LNCAP (cell line): ENCODE measurements at regions not wholly inside any gene's neighbourhood (a gene's known extent, or its start where the extent isn't known, plus 50 kb on each side); places are given as distances from the start of the nearest gene placed in this dataset.

Experiments used
- CTCF ChIP-seq: fragments of 450-650 bp; IDR thresholded peaks from 2 replicates; pipeline ENCODE4 v1.5.1; 2017; ENCODE audit warnings: mild to moderate bottlenecking

- TF ChIP-seq CTCF, result no peak
These were observed 136.4 kb upstream of the CMC1 start for GRCh38 chr3:28104896-28105534.

DNA sequence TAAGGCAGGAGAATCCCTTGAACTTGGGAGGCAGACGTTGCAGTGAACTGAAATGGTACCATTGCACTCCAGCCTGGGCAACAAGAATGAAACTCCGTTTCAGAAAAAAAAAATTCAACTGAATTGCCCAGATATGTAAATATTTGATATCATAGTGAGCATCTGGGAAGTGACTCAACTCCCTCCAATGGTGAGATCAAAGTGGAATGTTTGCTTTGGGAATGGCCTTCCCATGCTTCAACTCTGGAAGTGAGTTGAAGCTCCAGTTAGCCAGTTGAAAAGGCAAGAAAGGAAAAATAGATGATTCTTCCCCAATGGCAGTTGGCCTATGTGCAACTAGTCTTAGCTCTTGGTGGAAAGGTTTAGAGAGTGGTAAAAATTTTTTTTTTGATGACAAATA lies 131.6 kb upstream of the CMC1 start:
- no peak for TF ChIP-seq CTCF

DNA sequence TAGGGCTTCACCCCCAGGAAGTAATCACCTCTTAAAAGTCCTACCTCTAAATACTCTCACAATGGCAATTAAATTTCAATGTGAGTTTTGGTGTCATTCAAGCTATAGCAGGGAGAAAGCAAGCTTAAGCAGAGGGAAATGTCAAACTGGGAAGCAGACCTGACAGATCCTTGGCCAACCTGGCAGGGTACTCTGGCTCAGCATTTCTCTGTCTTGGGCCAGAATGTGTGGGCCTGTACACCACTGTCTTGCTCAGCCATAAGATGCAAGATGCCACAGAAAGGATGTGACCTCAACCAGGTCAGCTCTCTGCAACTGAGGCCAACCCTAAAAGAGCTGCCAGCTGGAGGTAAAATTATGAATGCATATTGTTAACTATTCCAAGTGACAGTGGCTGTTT lies 130.6 kb upstream of the CMC1 start:
- TF ChIP-seq CTCF, result no peak

DNA sequence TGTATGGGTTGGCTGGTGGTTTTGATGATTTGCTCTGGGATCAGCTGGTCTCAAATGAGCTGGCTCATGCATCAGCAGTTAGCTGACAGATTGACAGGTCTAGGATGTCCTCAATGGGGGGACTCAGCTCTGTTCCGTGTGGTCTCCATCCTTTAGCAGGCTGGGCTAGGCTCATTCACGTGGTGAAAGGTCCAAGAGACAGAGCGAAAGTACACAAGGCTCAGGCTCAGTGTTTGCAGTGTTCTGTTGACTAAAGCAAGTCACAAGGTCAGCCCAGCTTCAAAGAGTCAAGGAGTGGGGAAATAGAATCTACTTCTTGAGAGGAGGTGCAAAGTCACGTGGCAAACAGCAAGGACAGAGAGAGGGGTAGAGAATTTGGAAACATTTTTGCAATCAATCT lies 126.5 kb upstream of the CMC1 start:
- no peak for TF ChIP-seq CTCF

DNA sequence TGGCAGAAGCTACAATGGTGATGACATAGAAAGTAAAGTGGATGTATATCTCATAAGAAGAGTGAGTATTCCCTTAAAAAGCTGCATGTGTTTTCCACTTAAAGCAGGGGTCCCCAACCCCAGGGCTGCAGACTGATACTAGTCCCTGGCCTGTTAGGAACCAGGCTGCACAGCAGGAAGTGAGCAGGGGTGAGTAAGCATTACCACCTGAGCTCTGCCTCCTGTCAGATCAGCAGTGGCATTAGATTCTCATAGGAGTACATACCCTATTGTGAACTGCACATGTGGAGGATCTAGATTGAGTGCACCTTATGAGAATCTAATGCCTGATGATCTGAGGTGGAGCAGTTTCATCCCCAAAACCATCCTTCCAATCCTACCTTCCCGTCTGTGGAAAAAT lies 126.1 kb upstream of the CMC1 start:
- TF ChIP-seq CTCF, result no peak

GRCh38 chr3:28117598-28117997 lies 123.8 kb upstream of the CMC1 start:
- TF ChIP-seq CTCF, result no peak

- TF ChIP-seq CTCF, result no peak
These were observed 123.3 kb upstream of the CMC1 start for GRCh38 chr3:28118087-28118486.

GRCh38 chr3:28122227-28122626 lies 119.2 kb upstream of the CMC1 start:
- no peak for TF ChIP-seq CTCF
